ENCODE measurements at regions not wholly inside any gene's neighbourhood (a gene's known extent, or its start where the extent isn't known, plus 50 kb on each side); places are given as distances from the start of the nearest gene placed in this dataset.

DNA sequence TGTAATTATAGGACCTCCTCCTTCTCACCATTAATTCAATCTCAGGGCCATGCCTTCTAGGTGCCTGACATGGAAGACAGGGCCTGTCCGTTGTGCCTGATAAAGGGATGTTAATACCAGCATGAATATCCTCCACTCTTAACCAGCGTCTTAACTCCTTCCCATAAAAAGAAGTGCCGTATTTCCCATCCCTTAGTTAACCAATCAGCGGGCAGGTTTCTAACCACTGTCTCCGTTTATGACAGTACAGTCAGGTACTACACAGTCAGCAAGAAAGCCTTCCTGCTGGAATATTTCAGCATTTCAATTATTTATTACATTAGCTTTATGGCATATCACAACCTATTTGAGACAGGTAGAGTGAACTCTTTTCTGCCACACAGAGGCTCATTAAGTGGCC is 308.6 kb upstream of the FZD8 start:
- Histone ChIP-seq H3K4me1 (ENCODE audit: low read length) (no peaks in the 10 kb centered on the region), H3K36me3 (replicated peaks; ENCODE audit: insufficient read depth, low read length) (no peaks in the 10 kb centered on the region), H3K27me3 (replicated peaks; ENCODE audit: insufficient read depth, low read length) (no peaks in the 10 kb centered on the region), H4K20me1 (ENCODE audit: insufficient read depth, low read length) (no peaks in the 10 kb centered on the region), H3K79me2 (ENCODE audit: low read length) (no peaks in the 10 kb centered on the region), H3K27ac (ENCODE audit: low read length) (no peak overlapping the region), H3F3A (ENCODE audit: insufficient read depth, low read length) (no peaks in the 10 kb centered on the region), H2AFZ (ENCODE audit: low read length) (no peak overlapping the region), H3K4me3 (ENCODE audit: low read length) (no peak overlapping the region), H3K9me2 (replicated peaks; ENCODE audit: insufficient read depth, low read length) (no peaks in the 10 kb centered on the region), H3K9me3 (replicated peaks; ENCODE audit: insufficient read depth, low read length) (no peaks in the 10 kb centered on the region), H3K4me2 (ENCODE audit: low read depth, low read length) (no peak overlapping the region), H3K9ac (ENCODE audit: low read length) (no peak overlapping the region)
- TF ChIP-seq, protein P1, sequence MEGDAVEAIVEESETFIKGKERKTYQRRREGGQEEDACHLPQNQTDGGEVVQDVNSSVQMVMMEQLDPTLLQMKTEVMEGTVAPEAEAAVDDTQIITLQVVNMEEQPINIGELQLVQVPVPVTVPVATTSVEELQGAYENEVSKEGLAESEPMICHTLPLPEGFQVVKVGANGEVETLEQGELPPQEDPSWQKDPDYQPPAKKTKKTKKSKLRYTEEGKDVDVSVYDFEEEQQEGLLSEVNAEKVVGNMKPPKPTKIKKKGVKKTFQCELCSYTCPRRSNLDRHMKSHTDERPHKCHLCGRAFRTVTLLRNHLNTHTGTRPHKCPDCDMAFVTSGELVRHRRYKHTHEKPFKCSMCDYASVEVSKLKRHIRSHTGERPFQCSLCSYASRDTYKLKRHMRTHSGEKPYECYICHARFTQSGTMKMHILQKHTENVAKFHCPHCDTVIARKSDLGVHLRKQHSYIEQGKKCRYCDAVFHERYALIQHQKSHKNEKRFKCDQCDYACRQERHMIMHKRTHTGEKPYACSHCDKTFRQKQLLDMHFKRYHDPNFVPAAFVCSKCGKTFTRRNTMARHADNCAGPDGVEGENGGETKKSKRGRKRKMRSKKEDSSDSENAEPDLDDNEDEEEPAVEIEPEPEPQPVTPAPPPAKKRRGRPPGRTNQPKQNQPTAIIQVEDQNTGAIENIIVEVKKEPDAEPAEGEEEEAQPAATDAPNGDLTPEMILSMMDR (IDR thresholded peaks at IDR 0.05; ENCODE audit: low read length): no peak
- TF ChIP-seq EZH2 (optimal IDR thresholded peaks at IDR 0.05; ENCODE audit: low read depth, low read length): no peak
- TF ChIP-seq EZH2phosphoT487 (IDR thresholded peaks at IDR 0.05; ENCODE audit: low read length): no peak
- no peak for DNase-seq

DNA sequence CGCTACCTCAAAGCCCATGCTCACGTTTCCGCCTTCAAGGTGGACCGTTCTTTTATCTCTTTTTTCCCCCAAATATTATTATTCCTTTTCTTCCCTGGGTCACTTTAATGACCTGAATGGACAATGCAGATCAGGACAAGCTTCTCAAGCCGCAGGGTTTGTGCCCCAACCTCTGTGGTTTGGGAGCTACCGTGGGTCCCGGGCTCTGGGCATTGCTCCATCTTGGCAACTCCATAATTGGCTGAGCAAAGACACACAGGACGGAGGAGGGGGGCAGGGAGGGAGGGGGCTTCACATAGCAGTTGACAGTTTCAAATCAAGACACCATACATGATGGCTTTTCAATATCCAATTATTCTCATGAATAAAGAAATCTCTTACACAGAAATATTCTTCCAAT is 308.1 kb upstream of the FZD8 start:
- H3K9ac ChIP-seq (ENCODE audit: low read length): no peak overlapping the region
- H3F3A ChIP-seq (ENCODE audit: insufficient read depth, low read length): no peaks in the 10 kb centered on the region
- H3K4me3 ChIP-seq (ENCODE audit: low read length): no peak overlapping the region
- H3K27ac ChIP-seq (ENCODE audit: low read length): no peak overlapping the region
- no peak overlapping the region for H2AFZ ChIP-seq (ENCODE audit: low read length)
- H3K9me3 ChIP-seq (replicated peaks; ENCODE audit: insufficient read depth, low read length): no peaks in the 10 kb centered on the region
- H3K36me3 ChIP-seq (replicated peaks; ENCODE audit: insufficient read depth, low read length): no peaks in the 10 kb centered on the region
- H3K27me3 ChIP-seq (replicated peaks; ENCODE audit: insufficient read depth, low read length): no peaks in the 10 kb centered on the region
- H3K9me2 ChIP-seq (replicated peaks; ENCODE audit: insufficient read depth, low read length): no peaks in the 10 kb centered on the region
- H3K4me1 ChIP-seq (ENCODE audit: low read length): no peaks in the 10 kb centered on the region
- DNase-seq: no peak
- H4K20me1 ChIP-seq (ENCODE audit: insufficient read depth, low read length): no peaks in the 10 kb centered on the region
- TF ChIP-seq EZH2phosphoT487 (IDR thresholded peaks at IDR 0.05; ENCODE audit: low read length) (no peak), EZH2 (optimal IDR thresholded peaks at IDR 0.05; ENCODE audit: low read depth, low read length) (no peak)
- TF ChIP-seq, protein P1 (IDR thresholded peaks at IDR 0.05; ENCODE audit: low read length): no peak
- no peaks in the 10 kb centered on the region for H3K79me2 ChIP-seq (ENCODE audit: low read length)
- H3K4me2 ChIP-seq (ENCODE audit: low read depth, low read length): no peak overlapping the region

DNA sequence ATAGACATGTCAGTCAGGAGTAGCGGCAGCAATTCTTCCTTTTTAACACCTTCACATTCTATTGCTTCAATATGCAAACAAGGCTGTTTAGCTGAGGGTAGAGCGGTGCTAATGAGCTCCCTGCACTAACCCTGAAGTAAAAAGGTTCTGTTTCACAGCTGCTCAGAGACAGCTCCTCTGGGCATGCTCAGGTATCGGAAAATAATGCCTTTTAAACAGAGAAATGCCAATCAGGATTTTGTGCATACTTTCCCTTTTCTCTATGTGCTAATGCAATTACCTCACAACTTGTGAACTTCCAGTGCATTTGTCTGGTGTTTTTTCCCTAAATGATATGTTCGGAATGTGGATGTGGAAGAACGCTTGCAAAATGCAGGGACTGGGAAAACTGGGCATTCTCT is 307.7 kb upstream of the FZD8 start:
- H3K27ac ChIP-seq (ENCODE audit: low read length): no peak overlapping the region
- DNase-seq: no peak
- no peaks in the 10 kb centered on the region for H3K27me3 ChIP-seq (replicated peaks; ENCODE audit: insufficient read depth, low read length)
- H3K79me2 ChIP-seq (ENCODE audit: low read length): no peaks in the 10 kb centered on the region
- no peaks in the 10 kb centered on the region for H4K20me1 ChIP-seq (ENCODE audit: insufficient read depth, low read length)
- no peak overlapping the region for H3K4me2 ChIP-seq (ENCODE audit: low read depth, low read length)
- no peaks in the 10 kb centered on the region for H3K9me3 ChIP-seq (replicated peaks; ENCODE audit: insufficient read depth, low read length)
- no peak overlapping the region for H3K9ac ChIP-seq (ENCODE audit: low read length)
- H3K4me1 ChIP-seq (ENCODE audit: low read length): no peaks in the 10 kb centered on the region
- TF ChIP-seq, protein P1 (IDR thresholded peaks at IDR 0.05; ENCODE audit: low read length): no peak
- TF ChIP-seq EZH2 (optimal IDR thresholded peaks at IDR 0.05; ENCODE audit: low read depth, low read length) (no peak), EZH2phosphoT487 (IDR thresholded peaks at IDR 0.05; ENCODE audit: low read length) (no peak)
- H2AFZ ChIP-seq (ENCODE audit: low read length): no peak overlapping the region
- no peaks in the 10 kb centered on the region for H3K36me3 ChIP-seq (replicated peaks; ENCODE audit: insufficient read depth, low read length)
- no peaks in the 10 kb centered on the region for H3K9me2 ChIP-seq (replicated peaks; ENCODE audit: insufficient read depth, low read length)
- H3F3A ChIP-seq (ENCODE audit: insufficient read depth, low read length): no peaks in the 10 kb centered on the region
- no peak overlapping the region for H3K4me3 ChIP-seq (ENCODE audit: low read length)

Data from MM.1S (cell line).